ENCODE measurements at regions not wholly inside any gene's neighbourhood (a gene's known extent, or its start where the extent isn't known, plus 50 kb on each side); places are given as distances from the start of the nearest gene placed in this dataset.

GRCh38 chr5:173751266-173751600 is 134.8 kb upstream of the BOD1 start:
- in situ Hi-C loops (cut with MboI) = no loop called here
- ATAC-seq (no peak), FAIRE-seq (no peak), DNase-seq (ENCODE audit: extremely low read depth in 1 of 4, low spot score in 3 of 4) (no peak)
- H3K79me2 ChIP-seq (ENCODE audit: control insufficient read depth, insufficient read depth, low read length) = no peaks in the 10 kb centered on the region
- H3K4me1 ChIP-seq (replicated peaks in 1 of 2; ENCODE audit: control insufficient read depth in 2 of 2, insufficient read depth in 2 of 2, low read length in 2 of 2) = peaks cover 5 to 16% of the 10 kb centered on the region in 2 experiments; a peak in 3 of 5 replicates
- 53% methylated on average over 5 of the region's 5 CpGs for WGBS (ENCODE audit: insufficient coverage, low coverage, missing lambda C conversion rate)
- H4K20me1 ChIP-seq (replicated peaks; ENCODE audit: control insufficient read depth, insufficient read depth, low read length) = no peaks in the 10 kb centered on the region
- H3K9me1 ChIP-seq (ENCODE audit: control insufficient read depth, insufficient read depth, low read length) = no peaks in the 10 kb centered on the region
- H3K36me3 ChIP-seq (ENCODE audit: control insufficient read depth, insufficient read depth, low read length) = no peaks in the 10 kb centered on the region
- no peaks in the 10 kb centered on the region for H3K27me3 ChIP-seq (ENCODE audit: control insufficient read depth in 2 of 2, insufficient read depth in 2 of 2, low read length in 2 of 2)
- CTCF ChIA-PET (ENCODE audit: low intra/inter-chr PET ratio) = no interaction called here
- POLR2A ChIA-PET = no interaction called here
- H3K9me3 ChIP-seq (replicated peaks; ENCODE audit: control insufficient read depth, insufficient read depth, low read depth, low read length) = no peaks in the 10 kb centered on the region
- no peak overlapping the region for H3K4me3 ChIP-seq
- H3K4me2 ChIP-seq (ENCODE audit: insufficient read depth, low read length) = no peak overlapping the region
- H2AFZ ChIP-seq (ENCODE audit: low read depth, low read length) = no peak overlapping the region
- no peak overlapping the region for H3K9ac ChIP-seq (ENCODE audit: insufficient read depth in 1 of 2, low read depth in 2 of 2, low read length in 2 of 2)
- no peak overlapping the region for H3K27ac ChIP-seq (ENCODE audit: extremely low read depth, low read depth, low read length)
- BruUV-seq (replicated peaks) = no TSS peak
- intact Hi-C loops (cut with micrococcal nuclease) = no loop called here
- no peak for TF ChIP-seq SRSF3 (IDR thresholded peaks at IDR 0.05; ENCODE audit: insufficient read depth, low read length)
- TF ChIP-seq MAX (CRISPR knock-in tag; IDR thresholded peaks at IDR 0.05) = no peak
- no peak for TF ChIP-seq ZNF717 (CRISPR knock-in tag; IDR thresholded peaks at IDR 0.05)
- TF ChIP-seq E2F5 (CRISPR knock-in tag; IDR thresholded peaks at IDR 0.05) = no peak
- TF ChIP-seq ZFP30 (CRISPR knock-in tag; IDR thresholded peaks at IDR 0.05; ENCODE audit: borderline replicate concordance) = no peak
- no peak for TF ChIP-seq ASH1L (IDR thresholded peaks at IDR 0.05; ENCODE audit: borderline replicate concordance, low read depth, partially characterized antibody)
- TF ChIP-seq CHD7 (IDR thresholded peaks at IDR 0.05; ENCODE audit: low read depth, low read length) = no peak
- TF ChIP-seq RCOR1 (IDR thresholded peaks at IDR 0.05; ENCODE audit: borderline replicate concordance in 1 of 2, low read depth in 2 of 2, low read length in 2 of 2) = no peak

Data from K562 (cell line).